SIG-M5 treated with dmso at 0.1 percent for 504 hours (cell line): ENCODE measurements at regions not wholly inside any gene's neighbourhood (a gene's known extent, or its start where the extent isn't known, plus 50 kb on each side); places are given as distances from the start of the nearest gene placed in this dataset.

Experiments
- DNase-seq: peaks from one replicate; lab custom pipeline; 2025; ENCODE audit not compliant: unreplicated experiment; lab: John Stamatoyannopoulos, UW

DNA sequence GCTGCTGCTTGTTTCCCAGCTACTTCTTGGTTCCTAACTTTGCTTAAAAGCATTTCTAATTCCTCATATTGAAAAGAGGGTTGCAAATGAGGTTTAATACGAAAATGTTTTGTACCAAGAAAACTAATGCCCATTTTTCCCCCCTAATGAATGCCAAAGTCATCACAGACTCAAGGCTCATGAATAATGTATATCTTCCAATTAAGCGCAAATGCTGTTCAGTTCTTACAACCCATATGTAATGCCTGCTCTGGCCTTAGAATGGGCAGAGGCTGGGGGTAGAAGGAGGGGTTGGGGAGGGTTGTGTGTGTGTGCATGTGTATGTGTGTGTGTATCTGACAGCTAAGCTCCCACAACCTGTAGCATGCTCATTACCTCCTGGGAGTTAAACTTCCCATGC, 901.7 kb downstream of the KCNMA1 start:
- DNase-seq: no peak

DNA sequence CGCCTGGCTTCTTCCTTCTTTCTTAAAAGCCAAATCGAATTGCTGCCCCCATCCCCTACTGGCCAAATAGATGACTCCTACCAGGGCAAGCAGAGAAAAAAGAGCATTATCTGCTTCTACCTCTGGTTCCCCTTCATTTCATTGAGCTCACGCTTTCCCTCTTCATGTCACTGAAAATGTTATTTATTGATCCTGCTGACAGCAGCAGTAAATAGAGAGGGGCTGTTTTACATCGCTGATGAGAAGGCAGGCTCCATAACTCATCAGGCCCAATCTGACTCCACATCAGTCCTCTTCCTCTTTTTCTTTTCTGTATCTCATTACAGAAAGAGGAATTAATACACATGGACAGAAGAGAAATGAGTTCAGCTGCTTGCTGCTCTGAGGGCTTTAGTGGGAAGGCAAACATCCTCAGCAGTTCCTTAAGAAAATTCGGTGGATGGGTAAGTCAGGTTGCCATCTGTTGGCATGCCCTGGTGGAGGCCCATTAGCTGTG, 904.1 kb downstream of the KCNMA1 start:
- no peak for DNase-seq

DNA sequence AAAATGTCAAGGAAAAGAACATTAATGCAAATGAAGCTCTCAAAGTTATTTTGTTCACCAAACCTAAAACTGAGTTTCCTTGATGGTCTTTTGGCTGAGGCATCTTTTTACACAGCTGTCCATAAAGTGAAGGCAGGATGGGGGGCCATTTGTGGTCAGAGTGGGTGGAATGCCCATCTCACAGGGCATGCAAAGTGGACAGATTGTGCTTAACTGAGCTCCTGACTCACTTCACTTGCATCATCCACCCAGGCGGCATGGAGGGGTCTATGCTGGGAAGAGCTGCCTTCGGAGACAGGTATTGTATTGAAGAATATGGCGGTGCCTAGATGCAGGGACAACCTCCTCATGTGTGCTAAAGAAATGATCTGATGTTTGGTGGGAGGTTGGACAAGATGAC, 905.3 kb downstream of the KCNMA1 start:
- no peak for DNase-seq

DNA sequence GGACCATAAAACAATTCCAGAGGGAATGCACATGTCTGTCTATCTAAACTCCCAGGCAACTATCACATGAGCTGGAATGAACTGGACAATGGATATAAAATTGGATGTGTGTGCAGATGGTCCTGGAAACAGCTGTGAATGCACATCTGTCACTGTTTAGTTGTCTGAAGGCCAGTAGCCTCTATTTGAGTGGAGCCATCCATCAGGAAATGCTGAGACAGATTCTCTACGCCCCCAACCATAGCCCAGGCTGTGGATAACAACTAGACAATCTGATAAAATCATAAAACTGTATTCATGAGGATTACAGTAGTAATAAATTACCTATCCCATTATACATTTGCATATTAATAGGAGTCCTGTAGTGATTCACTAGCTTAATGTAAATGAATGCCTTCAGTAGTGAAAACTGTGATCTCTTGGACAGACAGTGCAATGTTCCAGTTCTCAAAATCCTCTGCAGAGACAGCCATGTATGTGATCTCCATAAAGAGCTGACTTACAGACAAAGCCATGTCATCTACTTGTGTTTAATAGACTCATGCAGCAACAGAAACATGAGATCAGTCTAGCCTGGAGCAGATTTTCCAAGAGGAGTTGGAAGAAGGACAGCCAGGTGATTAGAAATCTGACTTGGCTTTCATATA, 907.6 kb downstream of the KCNMA1 start:
- DNase-seq: no peak

DNA sequence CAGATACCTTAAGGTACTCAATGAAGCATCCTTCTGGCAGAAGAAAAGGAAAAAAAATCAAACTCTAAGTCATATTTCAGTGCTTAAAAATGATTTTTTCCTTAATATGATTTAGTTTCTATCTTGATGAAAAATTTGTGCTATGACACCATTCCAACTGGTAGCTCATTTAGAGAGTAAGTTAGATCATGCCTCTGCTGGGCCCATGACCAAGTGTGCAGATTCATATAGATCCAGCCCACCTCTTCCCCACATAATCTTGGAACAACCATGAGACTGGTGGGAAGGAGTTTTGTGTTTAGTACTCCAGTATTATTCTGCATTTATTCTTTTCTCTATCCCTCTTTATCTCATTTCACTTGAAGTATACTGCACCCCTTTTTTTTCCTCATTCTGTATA, 908.3 kb downstream of the KCNMA1 start:
- DNase-seq: no peak

DNA sequence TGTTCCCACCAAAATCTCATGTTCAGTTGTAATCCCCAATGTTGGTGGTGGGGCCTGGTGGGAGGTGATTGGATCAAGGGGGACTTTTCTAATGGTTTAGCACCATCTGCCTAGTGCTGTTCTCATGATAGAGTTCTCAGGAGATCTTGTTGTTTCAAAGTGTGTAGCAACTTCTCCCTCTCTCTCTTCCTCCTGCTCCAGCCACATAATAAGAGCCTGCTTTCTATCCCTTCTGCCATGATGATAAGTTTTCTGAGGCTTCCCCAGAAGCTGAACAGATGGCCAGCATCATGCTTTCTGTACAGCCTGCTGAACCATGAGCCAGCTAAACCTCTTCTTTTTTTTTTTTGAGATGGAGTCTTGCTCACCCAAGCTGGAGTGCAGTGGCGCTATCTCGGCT, 910.6 kb downstream of the KCNMA1 start:
- no peak for DNase-seq

DNA sequence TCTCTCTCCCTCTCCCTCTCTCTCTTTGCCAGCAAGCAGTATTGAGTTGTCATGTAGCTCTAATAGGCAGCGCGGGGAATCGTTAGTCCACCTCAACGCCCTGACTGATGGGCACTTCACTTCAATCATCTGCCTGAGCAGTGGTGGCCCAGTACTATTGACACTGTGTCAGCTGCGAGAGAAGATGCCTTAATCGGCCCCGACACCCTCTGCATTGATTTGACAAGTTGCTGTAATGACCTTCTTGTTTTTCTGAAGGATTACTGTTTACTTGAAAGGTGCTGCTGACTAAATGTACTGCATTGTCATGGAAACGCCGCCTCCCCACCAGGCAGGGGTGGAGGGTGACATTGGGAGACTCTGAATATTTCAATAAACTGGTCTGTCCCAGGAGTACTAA, 913.8 kb downstream of the KCNMA1 start:
- DNase-seq: no peak

DNA sequence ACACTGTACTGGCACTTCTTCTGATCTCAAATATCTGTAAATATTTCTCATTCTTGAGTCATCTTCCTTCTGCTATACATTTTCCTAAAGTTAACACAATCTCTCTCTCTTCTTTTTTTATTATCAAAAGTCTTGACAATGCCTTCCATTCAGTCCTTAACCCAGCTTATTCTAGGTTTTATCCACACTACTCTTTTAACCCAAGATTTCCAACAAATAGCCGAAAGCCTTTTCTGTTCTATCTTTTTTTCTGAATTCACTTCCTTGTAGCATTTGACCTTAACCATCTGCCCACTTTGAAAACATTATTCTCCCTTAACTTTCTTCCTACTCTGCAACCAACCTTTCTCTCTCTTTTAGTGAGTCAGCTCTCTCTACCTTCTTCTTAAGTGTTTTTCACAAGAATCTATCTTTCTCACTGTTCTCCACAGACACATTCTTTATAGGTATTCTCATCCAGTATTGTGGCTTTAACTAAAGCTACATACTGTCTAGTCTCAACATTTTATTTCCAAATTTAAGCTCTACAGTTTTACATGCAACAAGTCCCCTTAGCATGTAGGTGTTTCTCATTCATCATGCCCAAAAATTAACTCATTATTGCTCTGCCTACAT, 915.6 kb downstream of the KCNMA1 start:
- no peak for DNase-seq

DNA sequence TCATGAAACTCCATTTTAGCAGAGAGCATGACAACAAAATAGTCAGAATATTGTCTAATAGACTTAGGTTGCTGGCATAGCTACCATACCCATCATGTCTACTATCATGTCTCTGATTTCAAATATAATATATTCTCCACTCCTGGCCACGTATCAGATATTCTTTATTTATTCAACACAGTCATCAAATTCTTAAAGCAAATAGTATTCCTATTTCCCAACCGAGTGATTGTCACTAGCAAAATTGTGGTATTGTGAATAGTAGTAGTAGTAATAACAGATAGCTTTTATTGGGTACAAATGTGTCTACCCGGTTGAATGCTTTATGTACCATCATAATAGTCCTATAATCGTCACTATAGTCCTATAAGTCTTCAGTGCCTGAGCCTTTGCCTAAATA, 918.6 kb downstream of the KCNMA1 start:
- no peak for DNase-seq

DNA sequence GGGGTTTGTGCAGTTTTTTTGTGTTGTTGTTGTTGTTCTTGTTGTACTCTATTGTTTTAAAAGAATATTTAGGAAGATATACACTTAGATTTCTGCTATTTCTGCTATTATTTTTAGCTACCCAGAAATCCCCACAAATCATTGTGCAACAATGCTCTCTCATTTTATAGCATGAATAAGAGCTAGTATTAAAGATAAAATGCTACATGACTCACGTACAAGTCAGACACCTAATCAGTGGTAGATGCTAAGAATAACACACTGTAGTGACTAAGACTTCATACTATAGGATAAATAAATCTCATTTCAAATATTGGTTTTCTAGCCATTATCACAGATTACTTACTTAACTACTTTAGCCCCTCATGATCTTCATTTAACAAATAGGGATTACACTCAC, 920.5 kb downstream of the KCNMA1 start:
- DNase-seq: no peak

DNA sequence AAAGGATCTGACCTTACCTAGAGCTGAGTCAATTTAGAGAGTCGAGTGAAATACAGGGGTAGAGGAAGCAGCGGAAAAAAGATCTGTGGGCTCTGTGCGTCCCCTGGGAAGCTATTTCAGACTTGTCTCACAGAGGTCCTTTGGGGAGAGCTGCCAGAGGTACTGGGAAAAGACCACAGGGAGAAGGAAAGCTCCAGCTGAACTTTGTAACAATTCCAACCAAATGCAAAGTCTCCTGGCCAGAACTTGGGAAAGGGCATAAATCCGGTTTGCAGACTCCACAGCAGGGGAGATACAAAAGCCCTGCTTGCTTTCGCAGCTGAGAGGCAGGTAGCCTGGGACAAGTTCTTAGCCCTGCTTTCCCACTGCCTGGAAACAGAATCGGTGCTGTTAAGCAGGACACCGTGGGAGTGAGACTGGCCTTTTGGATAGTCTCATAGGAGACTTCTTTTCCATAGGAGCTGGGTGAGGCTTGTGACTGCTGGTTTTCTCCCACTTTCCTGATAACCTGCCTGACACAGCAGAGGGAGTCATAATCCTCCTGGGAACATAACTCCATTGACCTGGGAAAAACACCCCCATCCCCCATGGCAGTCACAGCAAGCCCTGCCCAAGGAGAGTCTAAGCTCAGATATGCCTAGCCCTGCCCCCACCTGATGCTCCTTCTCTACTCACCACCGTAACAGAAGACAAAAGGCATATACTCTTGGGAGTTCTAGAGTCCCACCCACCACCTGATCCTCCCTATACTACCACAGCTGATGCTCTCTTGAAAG, 926.2 kb downstream of the KCNMA1 start:
- DNase-seq: no peak

DNA sequence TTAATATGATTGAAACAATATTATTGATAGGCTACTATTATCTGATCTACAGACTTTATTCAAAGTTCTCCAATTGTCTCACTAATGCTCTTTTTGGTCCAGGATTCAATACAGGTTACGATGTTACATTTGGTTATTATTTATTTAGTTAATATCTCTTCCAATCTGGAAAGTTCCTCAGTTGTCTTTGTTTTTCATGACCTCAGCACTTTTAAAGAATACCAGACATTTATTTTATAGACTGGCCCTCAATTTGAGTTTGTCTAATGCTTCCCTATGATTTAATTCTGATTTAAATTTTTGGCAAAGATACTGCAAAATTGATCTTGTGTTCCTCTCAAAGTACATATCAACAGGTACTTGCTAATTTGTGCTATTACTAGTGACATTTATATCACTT, 937.4 kb downstream of the KCNMA1 start:
- no peak for DNase-seq

DNA sequence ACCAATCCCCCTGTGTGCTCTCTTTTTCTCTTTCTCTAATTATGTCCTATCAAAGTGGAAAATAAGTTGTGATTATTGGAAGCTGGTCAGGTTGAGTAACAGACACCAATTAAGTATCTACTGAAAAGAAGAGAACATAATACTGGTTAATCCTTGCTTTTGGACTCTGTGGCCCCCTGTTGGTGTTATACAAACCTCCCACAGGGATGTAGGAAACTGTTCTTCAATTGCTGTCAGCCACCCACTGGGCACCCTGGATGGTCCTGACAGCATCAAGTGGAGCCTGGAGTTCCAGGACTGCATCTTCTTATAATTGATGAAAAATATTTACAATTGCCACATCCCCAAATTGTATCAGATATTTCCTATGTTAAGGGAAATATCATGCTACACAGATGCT, 939.7 kb downstream of the KCNMA1 start:
- DNase-seq: no peak

DNA sequence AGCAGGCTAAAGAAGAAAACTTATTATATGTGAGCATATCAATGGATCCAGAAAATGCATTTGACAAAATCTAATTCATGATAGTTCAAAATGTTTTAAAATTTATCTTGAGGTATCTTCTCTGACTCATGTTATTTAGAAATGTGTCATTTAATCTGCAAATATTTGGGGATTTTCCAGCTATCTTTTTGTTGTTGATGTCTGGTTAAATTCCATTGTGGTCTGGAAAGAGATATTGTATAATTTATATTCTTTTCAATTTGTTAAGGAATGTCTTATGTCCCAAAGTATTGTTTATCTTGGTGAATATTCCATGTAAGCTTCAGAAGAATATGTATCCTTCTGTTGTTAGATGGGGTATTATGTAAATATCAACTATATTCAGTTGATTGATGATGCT, 942.5 kb downstream of the KCNMA1 start:
- no peak for DNase-seq

DNA sequence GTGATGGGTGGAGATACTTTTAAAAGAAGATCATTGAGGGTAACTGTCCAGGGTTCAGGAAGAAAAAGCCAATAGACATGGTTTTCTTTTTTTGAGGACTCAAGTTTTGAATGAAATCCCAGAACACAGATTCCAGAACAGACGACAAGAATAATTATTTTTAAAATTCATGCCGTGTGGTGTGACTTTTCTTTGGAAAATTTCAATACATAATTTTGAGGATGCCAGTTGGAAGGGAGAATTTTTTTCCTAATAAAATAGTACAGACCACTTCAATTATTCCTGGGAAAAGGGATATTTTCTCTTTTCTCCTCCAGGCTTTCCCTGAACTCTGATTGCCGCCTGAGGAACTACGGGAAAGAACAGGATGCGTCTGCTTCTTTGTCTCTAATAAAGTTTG, 951.4 kb downstream of the KCNMA1 start:
- DNase-seq: no peak

DNA sequence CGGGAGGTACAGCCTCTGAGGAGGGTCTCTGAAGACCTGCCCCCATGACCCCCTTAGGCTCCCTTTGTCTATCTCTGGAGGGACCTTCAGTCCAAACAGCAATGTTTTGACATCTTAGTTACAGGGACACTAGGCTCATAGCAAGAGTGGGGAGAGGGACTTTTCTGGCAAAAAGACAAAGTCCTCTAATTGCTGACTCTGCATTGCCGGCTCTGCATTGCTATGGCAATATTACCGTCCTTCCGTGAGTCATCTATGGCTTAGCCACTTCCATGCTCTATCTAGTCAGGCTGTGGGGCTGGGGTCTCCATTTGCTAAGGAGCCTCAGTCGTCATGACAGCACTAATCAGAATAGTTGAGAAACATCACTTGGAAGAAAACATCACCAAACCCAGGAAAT, 952.6 kb downstream of the KCNMA1 start:
- DNase-seq: no peak

DNA sequence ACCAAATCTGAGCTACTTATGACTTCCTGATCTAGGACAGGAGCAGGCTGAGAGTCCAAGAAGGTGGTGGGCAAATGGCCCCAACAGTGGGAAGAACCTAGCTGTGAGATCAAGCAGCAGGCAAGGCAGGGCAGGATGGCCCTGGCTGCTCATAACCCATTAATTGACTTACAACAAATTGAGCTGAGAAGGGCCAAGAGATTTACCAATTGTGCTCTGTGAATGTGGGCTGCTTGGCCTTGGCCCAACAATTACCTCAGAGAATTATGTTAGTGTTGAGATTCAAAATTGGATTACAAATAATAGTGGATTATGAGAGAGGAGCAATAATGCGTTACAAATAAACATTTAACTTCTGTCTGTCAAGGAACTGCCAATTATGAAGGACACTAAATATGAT, 956.5 kb downstream of the KCNMA1 start:
- DNase-seq: no peak

DNA sequence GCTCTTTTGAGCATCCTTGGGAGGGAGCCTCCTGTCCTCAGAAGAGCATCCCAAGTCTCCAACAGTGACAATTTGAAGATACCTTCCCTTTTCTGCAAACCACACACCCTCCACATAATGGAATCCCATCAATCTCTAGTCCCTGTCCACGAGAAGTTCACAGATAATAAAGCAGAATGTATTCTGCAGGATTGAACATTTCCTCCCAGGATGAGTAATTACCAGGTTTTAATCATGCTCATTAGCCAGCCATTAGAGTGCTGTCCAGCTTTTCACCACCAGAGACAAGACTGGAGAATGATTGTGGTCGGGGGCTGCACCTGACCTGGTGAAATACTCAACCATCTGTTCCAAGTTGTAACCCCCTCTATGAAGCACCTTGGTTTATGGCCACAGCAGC, 958.6 kb downstream of the KCNMA1 start:
- DNase-seq: no peak

DNA sequence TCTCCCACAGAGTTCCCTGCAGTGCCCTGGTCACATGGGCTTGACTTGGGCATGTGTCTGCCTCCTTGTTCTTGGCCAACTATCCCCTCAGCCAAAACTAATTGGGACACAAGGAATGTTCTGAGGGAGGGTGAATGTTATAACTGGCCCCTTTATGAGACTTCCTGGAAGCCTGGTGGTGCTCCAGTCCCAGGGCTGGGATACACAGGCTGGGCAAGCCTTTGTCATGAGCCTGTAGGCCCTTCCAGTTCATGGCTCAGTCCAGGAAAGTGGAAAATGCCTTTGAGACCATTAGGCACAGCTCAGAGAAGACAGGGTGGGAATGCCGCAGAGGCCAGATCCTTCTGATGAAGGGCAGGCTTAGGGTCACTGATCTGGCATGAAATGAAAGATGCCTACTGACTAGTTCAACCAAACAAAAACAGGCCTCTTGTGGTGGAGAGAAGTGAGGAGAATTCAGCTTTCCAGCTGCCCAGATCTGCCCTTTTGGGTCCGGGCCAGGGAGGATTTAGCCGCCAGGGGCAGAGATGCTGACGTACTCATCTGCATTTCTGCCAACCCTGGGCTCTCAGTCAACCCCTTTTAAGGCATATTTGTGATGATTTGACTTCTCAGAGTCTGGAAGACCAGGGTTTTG, 961.5 kb downstream of the KCNMA1 start:
- no peak for DNase-seq

DNA sequence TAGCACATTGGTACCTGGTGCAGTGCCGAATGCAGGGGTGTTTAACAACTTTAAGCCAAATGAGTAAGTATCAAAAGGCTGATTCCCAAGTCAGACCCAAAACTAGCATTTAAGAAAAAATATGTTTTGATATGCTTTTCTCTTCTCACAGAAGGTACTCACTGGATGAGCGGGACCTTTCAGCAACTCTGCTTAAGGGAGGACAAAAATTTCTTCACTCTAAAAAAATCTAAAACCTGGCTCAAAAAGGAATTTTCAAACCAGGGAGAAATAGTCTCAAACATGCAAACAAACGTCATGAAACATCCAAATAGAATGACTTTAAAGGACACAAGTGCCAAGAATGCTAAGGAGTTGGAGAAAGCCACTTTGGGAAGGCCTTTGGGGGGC, 962.1 kb downstream of the KCNMA1 start:
- no peak for DNase-seq

DNA sequence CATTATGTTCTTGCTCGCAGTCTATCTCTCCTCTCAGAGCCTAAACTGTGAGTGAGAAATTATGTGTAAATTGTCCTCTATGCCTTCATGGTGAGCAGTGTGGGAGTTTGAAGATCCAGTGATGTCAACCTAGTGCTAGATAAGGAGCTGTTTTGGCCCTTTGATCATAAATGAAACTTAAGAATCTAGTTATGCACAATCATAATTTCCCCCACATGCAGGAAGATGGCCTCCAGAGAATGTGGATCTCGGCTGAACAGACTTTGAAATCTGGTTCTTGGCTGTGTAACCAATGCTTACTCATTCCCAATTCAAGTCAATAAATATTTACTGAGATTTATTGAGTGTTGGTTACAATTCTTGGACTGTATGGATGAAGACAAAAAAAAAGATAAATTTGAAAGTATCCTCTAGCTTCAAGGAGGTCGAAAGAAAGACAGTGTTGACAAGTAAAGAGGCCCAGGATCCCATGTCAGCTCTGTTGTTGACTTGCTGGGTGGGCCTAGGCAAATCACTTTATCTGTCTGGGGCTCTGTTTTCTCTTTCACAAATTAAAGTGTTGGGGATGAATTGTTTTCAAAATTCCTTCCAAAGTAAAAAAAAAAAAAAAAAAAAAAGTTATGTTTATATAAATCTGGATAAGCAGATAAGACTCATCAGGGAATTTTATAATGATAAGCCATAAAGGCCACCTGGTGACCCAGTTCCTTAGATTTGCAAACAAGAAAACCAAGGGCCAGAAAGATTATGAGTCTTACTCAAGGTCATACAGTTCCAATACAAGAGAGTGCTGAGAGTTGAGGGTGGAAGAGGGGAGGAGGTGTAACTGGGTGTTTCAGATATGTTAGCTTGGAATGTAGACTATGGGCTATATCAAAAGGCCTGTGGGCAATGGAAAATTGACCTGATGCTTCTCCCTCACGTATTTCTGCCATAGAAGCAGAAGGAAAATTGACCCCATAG, 969.9 kb downstream of the KCNMA1 start:
- no peak for DNase-seq
